ENCODE measurements at regions not wholly inside any gene's neighbourhood (a gene's known extent, or its start where the extent isn't known, plus 50 kb on each side); places are given as distances from the start of the nearest gene placed in this dataset.

DNA sequence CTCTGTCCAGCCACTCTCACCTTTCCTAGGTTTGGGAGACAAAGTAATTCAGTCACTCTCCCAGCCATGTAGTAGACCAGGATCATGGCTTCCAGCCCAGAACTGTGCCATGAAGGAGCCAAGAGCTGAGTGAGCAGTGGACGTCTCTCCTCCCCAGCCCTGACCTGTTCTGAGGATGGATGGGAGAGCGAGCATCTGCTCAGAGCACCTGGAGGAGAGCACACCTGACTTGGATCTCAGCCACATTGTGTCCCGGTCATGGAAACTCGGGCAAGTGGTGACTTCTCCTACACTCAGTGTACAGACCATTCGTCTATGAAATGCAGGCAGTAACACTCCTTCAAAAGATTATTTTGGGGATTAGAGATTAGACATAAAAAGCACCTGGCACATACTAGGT lies 299.7 kb downstream of the TNS1 start:
- TF ChIP-seq, protein P1, sequence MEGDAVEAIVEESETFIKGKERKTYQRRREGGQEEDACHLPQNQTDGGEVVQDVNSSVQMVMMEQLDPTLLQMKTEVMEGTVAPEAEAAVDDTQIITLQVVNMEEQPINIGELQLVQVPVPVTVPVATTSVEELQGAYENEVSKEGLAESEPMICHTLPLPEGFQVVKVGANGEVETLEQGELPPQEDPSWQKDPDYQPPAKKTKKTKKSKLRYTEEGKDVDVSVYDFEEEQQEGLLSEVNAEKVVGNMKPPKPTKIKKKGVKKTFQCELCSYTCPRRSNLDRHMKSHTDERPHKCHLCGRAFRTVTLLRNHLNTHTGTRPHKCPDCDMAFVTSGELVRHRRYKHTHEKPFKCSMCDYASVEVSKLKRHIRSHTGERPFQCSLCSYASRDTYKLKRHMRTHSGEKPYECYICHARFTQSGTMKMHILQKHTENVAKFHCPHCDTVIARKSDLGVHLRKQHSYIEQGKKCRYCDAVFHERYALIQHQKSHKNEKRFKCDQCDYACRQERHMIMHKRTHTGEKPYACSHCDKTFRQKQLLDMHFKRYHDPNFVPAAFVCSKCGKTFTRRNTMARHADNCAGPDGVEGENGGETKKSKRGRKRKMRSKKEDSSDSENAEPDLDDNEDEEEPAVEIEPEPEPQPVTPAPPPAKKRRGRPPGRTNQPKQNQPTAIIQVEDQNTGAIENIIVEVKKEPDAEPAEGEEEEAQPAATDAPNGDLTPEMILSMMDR (IDR thresholded peaks at IDR 0.05; ENCODE audit: control insufficient read depth, insufficient read depth, low read depth, low read length, missing control alignments), result no peak
- no peak overlapping the region for H3K4me3 ChIP-seq (ENCODE audit: control insufficient read depth, low read depth, low read length)
- DNase-seq (ENCODE audit: low read depth), result no peak

GRCh38 chr2:217701622-217702021 lies 301.2 kb downstream of the TNS1 start:
- TF ChIP-seq, protein P1 (IDR thresholded peaks at IDR 0.05; ENCODE audit: control insufficient read depth, insufficient read depth, low read depth, low read length, missing control alignments), result no peak
- no peak for DNase-seq (ENCODE audit: low read depth)
- no peak overlapping the region for H3K4me3 ChIP-seq (ENCODE audit: control insufficient read depth, low read depth, low read length)

GRCh38 chr2:217698691-217699090 lies 304.1 kb downstream of the TNS1 start:
- no peak for DNase-seq (ENCODE audit: low read depth)
- TF ChIP-seq, protein P1 (IDR thresholded peaks at IDR 0.05; ENCODE audit: control insufficient read depth, insufficient read depth, low read depth, low read length, missing control alignments), result no peak
- no peak overlapping the region for H3K4me3 ChIP-seq (ENCODE audit: control insufficient read depth, low read depth, low read length)

- DNase-seq (ENCODE audit: low read depth), result peak; percentile 97
- H3K4me3 ChIP-seq (ENCODE audit: control insufficient read depth, low read depth, low read length), result no peak overlapping the region
- TF ChIP-seq, protein P1 (IDR thresholded peaks at IDR 0.05; ENCODE audit: control insufficient read depth, insufficient read depth, low read depth, low read length, missing control alignments), result no peak
Observed at GRCh38 chr2:217695033-217695520, 307.7 kb downstream of the TNS1 start.

DNA sequence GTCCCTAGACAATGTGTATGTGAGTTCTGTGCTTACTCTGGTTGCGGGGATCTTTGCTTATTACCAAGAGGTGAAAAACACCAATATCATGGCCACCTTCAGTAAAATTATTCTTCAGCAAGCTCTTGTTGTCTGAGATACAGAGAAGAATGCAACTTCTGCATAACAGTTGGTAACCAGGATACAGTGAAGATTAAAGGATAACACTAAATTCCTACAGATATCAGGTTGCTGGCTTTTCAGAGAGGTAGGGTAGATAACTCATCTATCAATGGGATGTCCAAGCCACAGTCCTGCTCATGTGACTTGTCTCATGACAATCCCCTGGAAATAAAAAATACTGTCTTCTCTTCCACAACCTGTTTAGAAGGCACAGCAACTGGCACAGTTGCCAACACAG lies 308.5 kb downstream of the TNS1 start:
- no peak for DNase-seq (ENCODE audit: low read depth)
- TF ChIP-seq, protein P1 (IDR thresholded peaks at IDR 0.05; ENCODE audit: control insufficient read depth, insufficient read depth, low read depth, low read length, missing control alignments), result no peak
- H3K4me3 ChIP-seq (ENCODE audit: control insufficient read depth, low read depth, low read length), result no peak overlapping the region

DNA sequence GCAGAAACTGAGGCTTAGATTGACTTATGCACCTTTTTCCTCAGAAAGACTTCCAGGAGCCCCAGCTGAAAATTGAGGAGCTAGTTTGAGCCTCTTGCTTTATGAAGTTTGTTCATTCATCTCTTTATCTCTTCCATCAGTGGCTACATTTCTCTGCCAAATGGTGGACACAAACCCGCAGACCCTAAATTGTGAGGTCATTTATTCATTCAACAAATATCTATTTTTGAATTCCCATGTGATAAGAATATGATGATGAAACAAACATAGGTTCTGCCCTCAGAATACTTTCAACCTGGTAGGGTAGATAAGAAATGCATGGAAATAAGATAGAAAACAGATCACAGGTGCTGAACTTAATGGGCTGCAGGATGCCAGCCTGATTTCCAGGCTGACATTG lies 309.4 kb downstream of the TNS1 start:
- TF ChIP-seq, protein P1 (IDR thresholded peaks at IDR 0.05; ENCODE audit: control insufficient read depth, insufficient read depth, low read depth, low read length, missing control alignments), result no peak
- DNase-seq (ENCODE audit: low read depth), result no peak
- H3K4me3 ChIP-seq (ENCODE audit: control insufficient read depth, low read depth, low read length), result no peak overlapping the region
